Mesendoderm (in vitro differentiated cells): ENCODE measurements at regions not wholly inside any gene's neighbourhood (a gene's known extent, or its start where the extent isn't known, plus 50 kb on each side); places are given as distances from the start of the nearest gene placed in this dataset.
"Not testable (repeated sequence)": the region's sequence is repeated elsewhere in the genome, so short reads cannot be mapped to it uniquely, and the experiment has no call there.

Experiments used
- DNase-seq: peaks from one replicate; pipeline ENCODE4 v3.0.0; 2013
- H2AK5ac ChIP-seq: 2 replicates; pipeline ENCODE4 v1.6.1; 2013; ENCODE audit warnings: low read length, inconsistent platforms
- H2BK120ac ChIP-seq: 2 replicates; pipeline ENCODE4 v1.6.1; 2013; ENCODE audit warnings: low read depth, mild to moderate bottlenecking, low read length, moderate library complexity, mixed read lengths
- H2BK15ac ChIP-seq: replicated peaks from 2 replicates; pipeline ENCODE4 v1.6.1; 2013; ENCODE audit warnings: low read depth, mild to moderate bottlenecking, moderate library complexity
- H2BK5ac ChIP-seq: 2 replicates; pipeline ENCODE4 v1.6.1; 2013; ENCODE audit warnings: low read length, inconsistent platforms
- H3K18ac ChIP-seq: 2 replicates; pipeline ENCODE4 v1.6.1; 2013; ENCODE audit warnings: mild to moderate bottlenecking, low read length, mixed read lengths
- H3K23ac ChIP-seq: one replicate; pipeline ENCODE4 v1.6.1; 2013; ENCODE audit warnings: low read length
- H3K27ac ChIP-seq: 2 replicates; pipeline ENCODE4 v1.5.1; 2013; ENCODE audit warnings: low read depth, mild to moderate bottlenecking, inconsistent platforms, low read length, moderate library complexity
- H3K27me3 ChIP-seq: 2 replicates; pipeline ENCODE4 v1.6.1; 2013; ENCODE audit warnings: low read length, control low read depth, mild to moderate bottlenecking, inconsistent platforms; ENCODE audit not compliant: insufficient read depth, poor library complexity
- H3K36me3 ChIP-seq: 2 replicates; pipeline ENCODE4 v1.6.1; 2013; ENCODE audit warnings: low read length, inconsistent platforms; ENCODE audit not compliant: control insufficient read depth, insufficient read depth
- H3K4ac ChIP-seq: one replicate; pipeline ENCODE4 v1.6.1; 2013; ENCODE audit warnings: low read depth, mild to moderate bottlenecking, low read length, moderate library complexity
- H3K4me1 ChIP-seq: 2 replicates; pipeline ENCODE4 v1.6.1; 2013; ENCODE audit warnings: low read depth, low read length, inconsistent platforms; ENCODE audit not compliant: control insufficient read depth
- H3K4me2 ChIP-seq: 2 replicates; pipeline ENCODE4 v1.6.1; 2013; ENCODE audit warnings: low read length
- H3K4me3 ChIP-seq: 2 replicates; pipeline ENCODE4 v1.5.1; 2013; ENCODE audit warnings: mild to moderate bottlenecking, low read length
- H3K56ac ChIP-seq: one replicate; pipeline ENCODE4 v1.6.1; 2013; ENCODE audit warnings: low read length
- H3K79me1 ChIP-seq: 2 replicates; pipeline ENCODE4 v1.6.1; 2013; ENCODE audit warnings: low read length, inconsistent platforms
- H3K79me2 ChIP-seq: 2 replicates; pipeline ENCODE4 v1.6.1; 2013; ENCODE audit warnings: mild to moderate bottlenecking, low read length; ENCODE audit not compliant: control insufficient read depth, insufficient read depth
- H3K9ac ChIP-seq: 2 replicates; pipeline ENCODE4 v1.6.1; 2013; ENCODE audit warnings: low read length, inconsistent platforms
- H4K5ac ChIP-seq: one replicate; pipeline ENCODE4 v1.6.1; 2013; ENCODE audit warnings: low read length
- H4K8ac ChIP-seq: one replicate; pipeline ENCODE4 v1.6.1; 2013; ENCODE audit warnings: low read depth, mild to moderate bottlenecking, control low read depth, low read length, moderate library complexity
- WGBS: extraction: QIAGEN DNeasy Blood & Tissue Kit; methylation state at CpG from one replicate; pipeline ENCODE4 v1.1.7; 2013; ENCODE audit warnings: low lambda C conversion rate, missing lambda C conversion rate; ENCODE audit not compliant: insufficient coverage; ENCODE audit errors: extremely low coverage; 5-methylcytosine and 5-hydroxymethylcytosine counted together

GRCh38 chr4:158442736-158443135, 78.9 kb upstream of the RXFP1 start:
- Histone ChIP-seq H3K56ac (no peak overlapping the region), H3K4me2 (no peak overlapping the region), H3K79me2 (no peaks in the 10 kb centered on the region), H4K5ac (no peak overlapping the region), H3K27me3 (no peaks in the 10 kb centered on the region), H3K36me3 (no peaks in the 10 kb centered on the region), H3K9ac (no peak overlapping the region), H3K4me3 (no peak overlapping the region), H2BK15ac (no peak overlapping the region), H3K4ac (no peak overlapping the region), H3K4me1 (no peaks in the 10 kb centered on the region), H4K8ac (no peak overlapping the region), H2AK5ac (no peak overlapping the region), H3K18ac (no peak overlapping the region), H2BK5ac (no peak overlapping the region), H3K79me1 (no peaks in the 10 kb centered on the region), H2BK120ac (no peak overlapping the region), H3K27ac (no peak overlapping the region), H3K23ac (no peak overlapping the region)
- DNase-seq, result no peak

- Histone ChIP-seq H3K79me2 (no peaks in the 10 kb centered on the region), H2AK5ac (no peak overlapping the region), H3K79me1 (no peaks in the 10 kb centered on the region), H3K23ac (no peak overlapping the region), H2BK15ac (no peak overlapping the region), H4K5ac (no peak overlapping the region), H3K18ac (no peak overlapping the region), H3K4me1 (no peaks in the 10 kb centered on the region), H4K8ac (no peak overlapping the region), H3K4me2 (no peak overlapping the region), H2BK120ac (no peak overlapping the region), H3K9ac (no peak overlapping the region), H3K4ac (no peak overlapping the region), H3K27me3 (no peaks in the 10 kb centered on the region), H3K56ac (no peak overlapping the region), H2BK5ac (no peak overlapping the region), H3K4me3 (no peak overlapping the region), H3K36me3 (no peaks in the 10 kb centered on the region), H3K27ac (no peak overlapping the region)
- WGBS, result no CpG with 5 or more reads among the region's 1 CpG
- DNase-seq, result no peak
Observed at GRCh38 chr4:158443731-158444130, 78.0 kb upstream of the RXFP1 start.

GRCh38 chr4:158444621-158445020, 77.1 kb upstream of the RXFP1 start:
- WGBS, result no CpG with 5 or more reads among the region's 1 CpG
- H3K18ac ChIP-seq, result no peak overlapping the region

GRCh38 chr4:158446106-158446505, 75.6 kb upstream of the RXFP1 start:
- no peak for DNase-seq
- no peaks in the 10 kb centered on the region for H3K79me2 ChIP-seq
- no peak overlapping the region for H3K27ac ChIP-seq
- no peak overlapping the region for H4K5ac ChIP-seq
- H3K18ac ChIP-seq, result no peak overlapping the region
- no peak overlapping the region for H3K9ac ChIP-seq
- no peak overlapping the region for H4K8ac ChIP-seq
- no peak overlapping the region for H3K56ac ChIP-seq
- H2BK15ac ChIP-seq, result no peak overlapping the region
- H3K23ac ChIP-seq, result no peak overlapping the region
- H2BK5ac ChIP-seq, result no peak overlapping the region
- H3K36me3 ChIP-seq, result no peaks in the 10 kb centered on the region
- H3K4ac ChIP-seq, result no peak overlapping the region
- H2AK5ac ChIP-seq, result no peak overlapping the region
- no peak overlapping the region for H3K4me3 ChIP-seq
- H3K27me3 ChIP-seq, result no peaks in the 10 kb centered on the region
- H2BK120ac ChIP-seq, result no peak overlapping the region
- H3K4me1 ChIP-seq, result no peaks in the 10 kb centered on the region
- H3K4me2 ChIP-seq, result no peak overlapping the region
- WGBS, result no CpG with 5 or more reads among the region's 2 CpGs
- H3K79me1 ChIP-seq, result no peaks in the 10 kb centered on the region

More at GRCh38 chr4:158444621-158445020, 77.1 kb upstream of the RXFP1 start:
- Histone ChIP-seq H2AK5ac (no peak overlapping the region), H4K8ac (no peak overlapping the region), H3K27me3 (no peaks in the 10 kb centered on the region), H2BK15ac (no peak overlapping the region), H3K36me3 (no peaks in the 10 kb centered on the region), H3K56ac (no peak overlapping the region), H3K4ac (no peak overlapping the region), H3K27ac (no peak overlapping the region), H3K9ac (no peak overlapping the region), H3K4me1 (no peaks in the 10 kb centered on the region), H2BK5ac (no peak overlapping the region), H3K4me2 (no peak overlapping the region), H4K5ac (no peak overlapping the region), H3K4me3 (no peak overlapping the region), H3K23ac (no peak overlapping the region), H2BK120ac (no peak overlapping the region), H3K79me1 (no peaks in the 10 kb centered on the region), H3K79me2 (no peaks in the 10 kb centered on the region)
- no peak for DNase-seq

- no peak overlapping the region for H3K9ac ChIP-seq
- H2BK15ac ChIP-seq, result no peak overlapping the region
- H4K8ac ChIP-seq, result no peak overlapping the region
- no peak for DNase-seq
- H3K27ac ChIP-seq, result no peak overlapping the region
- no CpG with 5 or more reads among the region's 1 CpG for WGBS
- no peaks in the 10 kb centered on the region for H3K79me1 ChIP-seq
- H3K36me3 ChIP-seq, result no peaks in the 10 kb centered on the region
- H3K4ac ChIP-seq, result no peak overlapping the region
- no peak overlapping the region for H3K18ac ChIP-seq
- no peak overlapping the region for H3K56ac ChIP-seq
- H3K27me3 ChIP-seq, result no peaks in the 10 kb centered on the region
- H2BK5ac ChIP-seq, result no peak overlapping the region
- no peak overlapping the region for H3K4me2 ChIP-seq
- H3K4me3 ChIP-seq, result no peak overlapping the region
- H2AK5ac ChIP-seq, result no peak overlapping the region
- no peak overlapping the region for H4K5ac ChIP-seq
- H3K23ac ChIP-seq, result no peak overlapping the region
- H3K4me1 ChIP-seq, result no peaks in the 10 kb centered on the region
- no peak overlapping the region for H2BK120ac ChIP-seq
- H3K79me2 ChIP-seq, result no peaks in the 10 kb centered on the region
Observed at GRCh38 chr4:158450741-158451140, 70.9 kb upstream of the RXFP1 start.

GRCh38 chr4:158452116-158452515, 69.6 kb upstream of the RXFP1 start:
- not testable (repeated sequence) for H3K56ac ChIP-seq, H3K79me1 ChIP-seq, H4K8ac ChIP-seq, DNase-seq, H3K4ac ChIP-seq, H3K4me1 ChIP-seq, H3K4me2 ChIP-seq, H3K27ac ChIP-seq, H3K18ac ChIP-seq, H2BK120ac ChIP-seq, H3K9ac ChIP-seq, H2BK15ac ChIP-seq, H2AK5ac ChIP-seq, H3K4me3 ChIP-seq, H4K5ac ChIP-seq, H3K79me2 ChIP-seq, H3K27me3 ChIP-seq, H3K36me3 ChIP-seq, H3K23ac ChIP-seq, H2BK5ac ChIP-seq
- WGBS, result no CpG with 5 or more reads among the region's 1 CpG
